Panc1 (cell line): ENCODE measurements at regions not wholly inside any gene's neighbourhood (a gene's known extent, or its start where the extent isn't known, plus 50 kb on each side); places are given as distances from the start of the nearest gene placed in this dataset.

ENCODE experiments used
- POLR2AphosphoS5 ChIP-seq: IDR thresholded peaks from 2 replicates; pipeline ENCODE4 v1.6.1; 2012; ENCODE audit warnings: mild to moderate bottlenecking, low read depth, low read length, moderate library complexity
- SIN3A ChIP-seq: IDR thresholded peaks from 2 replicates; pipeline ENCODE4 v1.6.1; 2012; ENCODE audit warnings: low read depth, mild to moderate bottlenecking, low read length, moderate library complexity, borderline replicate concordance; ENCODE audit not compliant: insufficient read depth
- TF ChIP-seq, protein P1 (sequence below): fragments of 450-650 bp; IDR thresholded peaks from 2 replicates; pipeline ENCODE4 v1.5.1; 2017; ENCODE audit warnings: mild to moderate bottlenecking
- TF ChIP-seq, protein P2 (sequence below), 2 experiments: IDR thresholded peaks; 2 replicates each; pipeline ENCODE4 v1.6.1; 2011 to 2012; ENCODE audit warnings: low read depth in 2 of 2, control low read depth in 1 of 2, low read length in 1 of 2, mild to moderate bottlenecking in 1 of 2, moderate library complexity in 1 of 2; ENCODE audit not compliant: insufficient read depth in 1 of 2

DNA sequence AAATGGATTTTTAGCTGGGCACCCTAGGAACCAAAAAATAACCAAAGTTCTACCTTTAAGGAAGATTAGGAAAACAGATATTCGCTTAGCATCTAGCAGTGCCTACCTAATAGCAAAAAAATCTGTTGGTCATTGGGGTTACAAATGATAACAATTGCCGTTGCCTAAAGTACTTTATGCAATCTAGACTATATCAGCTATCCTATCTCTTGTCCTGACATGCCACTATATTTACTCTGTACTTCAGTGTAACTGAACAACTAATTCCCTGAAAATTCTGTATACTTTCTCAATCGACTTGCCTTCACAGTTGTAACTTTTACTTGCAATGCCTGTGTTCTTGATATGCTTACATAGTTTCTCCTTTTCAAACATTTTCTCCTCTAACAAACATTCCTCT, 282.9 kb upstream of the PCDH7 start:
- TF ChIP-seq, protein P1, sequence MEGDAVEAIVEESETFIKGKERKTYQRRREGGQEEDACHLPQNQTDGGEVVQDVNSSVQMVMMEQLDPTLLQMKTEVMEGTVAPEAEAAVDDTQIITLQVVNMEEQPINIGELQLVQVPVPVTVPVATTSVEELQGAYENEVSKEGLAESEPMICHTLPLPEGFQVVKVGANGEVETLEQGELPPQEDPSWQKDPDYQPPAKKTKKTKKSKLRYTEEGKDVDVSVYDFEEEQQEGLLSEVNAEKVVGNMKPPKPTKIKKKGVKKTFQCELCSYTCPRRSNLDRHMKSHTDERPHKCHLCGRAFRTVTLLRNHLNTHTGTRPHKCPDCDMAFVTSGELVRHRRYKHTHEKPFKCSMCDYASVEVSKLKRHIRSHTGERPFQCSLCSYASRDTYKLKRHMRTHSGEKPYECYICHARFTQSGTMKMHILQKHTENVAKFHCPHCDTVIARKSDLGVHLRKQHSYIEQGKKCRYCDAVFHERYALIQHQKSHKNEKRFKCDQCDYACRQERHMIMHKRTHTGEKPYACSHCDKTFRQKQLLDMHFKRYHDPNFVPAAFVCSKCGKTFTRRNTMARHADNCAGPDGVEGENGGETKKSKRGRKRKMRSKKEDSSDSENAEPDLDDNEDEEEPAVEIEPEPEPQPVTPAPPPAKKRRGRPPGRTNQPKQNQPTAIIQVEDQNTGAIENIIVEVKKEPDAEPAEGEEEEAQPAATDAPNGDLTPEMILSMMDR = no peak
- TF ChIP-seq, protein P2, sequence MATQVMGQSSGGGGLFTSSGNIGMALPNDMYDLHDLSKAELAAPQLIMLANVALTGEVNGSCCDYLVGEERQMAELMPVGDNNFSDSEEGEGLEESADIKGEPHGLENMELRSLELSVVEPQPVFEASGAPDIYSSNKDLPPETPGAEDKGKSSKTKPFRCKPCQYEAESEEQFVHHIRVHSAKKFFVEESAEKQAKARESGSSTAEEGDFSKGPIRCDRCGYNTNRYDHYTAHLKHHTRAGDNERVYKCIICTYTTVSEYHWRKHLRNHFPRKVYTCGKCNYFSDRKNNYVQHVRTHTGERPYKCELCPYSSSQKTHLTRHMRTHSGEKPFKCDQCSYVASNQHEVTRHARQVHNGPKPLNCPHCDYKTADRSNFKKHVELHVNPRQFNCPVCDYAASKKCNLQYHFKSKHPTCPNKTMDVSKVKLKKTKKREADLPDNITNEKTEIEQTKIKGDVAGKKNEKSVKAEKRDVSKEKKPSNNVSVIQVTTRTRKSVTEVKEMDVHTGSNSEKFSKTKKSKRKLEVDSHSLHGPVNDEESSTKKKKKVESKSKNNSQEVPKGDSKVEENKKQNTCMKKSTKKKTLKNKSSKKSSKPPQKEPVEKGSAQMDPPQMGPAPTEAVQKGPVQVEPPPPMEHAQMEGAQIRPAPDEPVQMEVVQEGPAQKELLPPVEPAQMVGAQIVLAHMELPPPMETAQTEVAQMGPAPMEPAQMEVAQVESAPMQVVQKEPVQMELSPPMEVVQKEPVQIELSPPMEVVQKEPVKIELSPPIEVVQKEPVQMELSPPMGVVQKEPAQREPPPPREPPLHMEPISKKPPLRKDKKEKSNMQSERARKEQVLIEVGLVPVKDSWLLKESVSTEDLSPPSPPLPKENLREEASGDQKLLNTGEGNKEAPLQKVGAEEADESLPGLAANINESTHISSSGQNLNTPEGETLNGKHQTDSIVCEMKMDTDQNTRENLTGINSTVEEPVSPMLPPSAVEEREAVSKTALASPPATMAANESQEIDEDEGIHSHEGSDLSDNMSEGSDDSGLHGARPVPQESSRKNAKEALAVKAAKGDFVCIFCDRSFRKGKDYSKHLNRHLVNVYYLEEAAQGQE (IDR thresholded peaks at IDR 0.05; ENCODE audit: insufficient read depth in 1 of 2, low read depth in 2 of 2, low read length in 1 of 2) = no peak
- TF ChIP-seq POLR2AphosphoS5 (no peak), SIN3A (no peak)
